H1 (cell line): ENCODE measurements at regions not wholly inside any gene's neighbourhood (a gene's known extent, or its start where the extent isn't known, plus 50 kb on each side); places are given as distances from the start of the nearest gene placed in this dataset.

Experiments used
- CTCF ChIA-PET: fragments of 300-600 bp; sonication (Branson Sonifier 250); formaldehyde crosslinking; loops from one replicate; lab custom pipeline; 2021; ENCODE audit not compliant: partially characterized antibody; lab: Charles Lee
- POLR2A ChIA-PET: fragments of 300-600 bp; sonication (Branson Sonifier 250); formaldehyde crosslinking; loops from one replicate; lab custom pipeline; 2021; ENCODE audit warnings: inconsistent platforms; ENCODE audit not compliant: partially characterized antibody; lab: Charles Lee
- DNase-seq, 2 experiments: peaks; one replicate each; pipeline versions ENCODE4 v3.0.0 to v3.0.0-alpha.2; 2010 to 2022; ENCODE audit warnings: low spot score in 2 of 2, low read depth in 1 of 2, mixed read lengths in 1 of 2
- FAIRE-seq: peaks from 2 replicates; lab custom pipeline; 2011; peaks lifted over from hg19 to GRCh38; lab: Jason Lieb, UNC
- H2AFZ ChIP-seq: 2 replicates; pipeline ENCODE4 v1.8.1; 2012; ENCODE audit warnings: low read length, inconsistent platforms
- H2AK5ac ChIP-seq: 2 replicates; pipeline ENCODE4 v1.6.1; 2013; ENCODE audit warnings: low read depth, low read length
- H2BK120ac ChIP-seq: replicated peaks from 2 replicates; pipeline ENCODE3; 2013; ENCODE audit warnings: low read depth, low read length, inconsistent platforms
- H2BK12ac ChIP-seq: 2 replicates; pipeline ENCODE4 v1.6.1; 2013; ENCODE audit warnings: low read depth, low read length
- H2BK15ac ChIP-seq: 2 replicates; pipeline ENCODE4 v1.6.1; 2013; ENCODE audit warnings: low read length
- H2BK20ac ChIP-seq: 2 replicates; pipeline ENCODE4 v1.6.1; 2013; ENCODE audit warnings: low read length
- H2BK5ac ChIP-seq: 2 replicates; pipeline ENCODE4 v1.6.1; 2013; ENCODE audit warnings: low read depth, low read length
- H3K14ac ChIP-seq: 2 replicates; pipeline ENCODE4 v1.6.1; 2013; ENCODE audit warnings: inconsistent platforms; ENCODE audit not compliant: insufficient read length
- H3K18ac ChIP-seq: 2 replicates; pipeline ENCODE4 v1.6.1; 2013; ENCODE audit warnings: low read length; ENCODE audit errors: extremely low read depth
- H3K23ac ChIP-seq: 2 replicates; pipeline ENCODE4 v1.6.1; 2013; ENCODE audit warnings: inconsistent platforms; ENCODE audit not compliant: insufficient read length
- H3K23me2 ChIP-seq: 2 replicates; pipeline ENCODE4 v1.6.1; 2013; ENCODE audit warnings: low read depth, low read length
- H3K27ac ChIP-seq: 2 replicates; pipeline ENCODE4 v1.6.1; 2011; ENCODE audit warnings: low read depth, low read length, inconsistent platforms
- H3K27me3 ChIP-seq, 4 experiments: replicated peaks in 1 of 4; 1 replicate in 1 of 4; 2 replicates in 3 of 4; pipeline versions ENCODE4 v1.6.1 to v1.8.1; 2011 to 2013; ENCODE audit warnings: low read length in 3 of 4, mild to moderate bottlenecking in 3 of 4, inconsistent platforms in 2 of 4, mixed read lengths in 2 of 4, moderate library complexity in 1 of 4; ENCODE audit not compliant: control insufficient read depth in 3 of 4, insufficient read depth in 3 of 4; ENCODE audit errors: extremely low read depth in 1 of 4
- H3K36me3 ChIP-seq, 4 experiments: 2 replicates each; pipeline versions ENCODE4 v1.6.1 to v1.8.1; 2011 to 2013; ENCODE audit warnings: mild to moderate bottlenecking in 4 of 4, low read length in 3 of 4, moderate library complexity in 2 of 4, control low read depth in 1 of 4, inconsistent platforms in 1 of 4; ENCODE audit not compliant: insufficient read depth in 4 of 4, control insufficient read depth in 2 of 4
- H3K4ac ChIP-seq: replicated peaks from 2 replicates; pipeline ENCODE3; 2013; ENCODE audit warnings: low read length, low read depth, mixed read lengths, inconsistent platforms; ENCODE audit not compliant: insufficient read length
- H3K4me1 ChIP-seq, 4 experiments: replicated peaks in 1 of 4; 1 replicate in 1 of 4; 2 replicates in 3 of 4; pipeline versions ENCODE4 v1.6.1 to v1.8.1; 2011 to 2013; ENCODE audit warnings: low read length in 3 of 4, inconsistent platforms in 2 of 4, mixed read lengths in 1 of 4; ENCODE audit not compliant: insufficient read depth in 4 of 4, control insufficient read depth in 3 of 4
- H3K4me2 ChIP-seq, 2 experiments: 2 replicates each; pipeline versions ENCODE4 v1.6.1 to v1.8.1; 2011 to 2013; ENCODE audit warnings: low read depth in 2 of 2, low read length in 2 of 2, control low read depth in 1 of 2, inconsistent platforms in 1 of 2, mild to moderate bottlenecking in 1 of 2; ENCODE audit not compliant: insufficient read depth in 1 of 2
- H3K4me3 ChIP-seq, 4 experiments: fragments of 200-600, 300-600 bp in 1 of 4; sonication (generic), shearing (Covaris generic), sonication (Bioruptor Twin) in 1 of 4; 2 replicates each; pipeline versions ENCODE4 v1.5.1 to v1.8.1; 2011 to 2016; ENCODE audit warnings: low read length in 4 of 4, low read depth in 3 of 4, control low read depth in 2 of 4, inconsistent platforms in 2 of 4, mild to moderate bottlenecking in 2 of 4, mixed read lengths in 1 of 4, moderate library complexity in 1 of 4; ENCODE audit not compliant: insufficient read depth in 2 of 4; ENCODE audit errors: extremely low read depth in 1 of 4
- H3K56ac ChIP-seq: replicated peaks from 2 replicates; pipeline ENCODE3; 2013; ENCODE audit warnings: low read depth, mild to moderate bottlenecking, mixed read lengths, low read length, inconsistent platforms; ENCODE audit not compliant: insufficient read length
- H3K79me1 ChIP-seq: 2 replicates; pipeline ENCODE4 v1.6.1; 2013; ENCODE audit warnings: low read depth, low read length, control low read depth
- H3K79me2 ChIP-seq, 2 experiments: 2 replicates each; pipeline versions ENCODE4 v1.6.1 to v1.8.1; 2012 to 2013; ENCODE audit warnings: low read length in 2 of 2, mild to moderate bottlenecking in 2 of 2, inconsistent platforms in 1 of 2; ENCODE audit not compliant: insufficient read depth in 2 of 2, control insufficient read depth in 1 of 2
- H3K9ac ChIP-seq, 4 experiments: replicated peaks in 1 of 4; 1 replicate in 1 of 4; 2 replicates in 3 of 4; pipeline versions ENCODE4 v1.6.1 to v1.8.1; 2011 to 2013; ENCODE audit warnings: low read depth in 3 of 4, low read length in 3 of 4, control low read depth in 2 of 4, mild to moderate bottlenecking in 2 of 4, moderate library complexity in 2 of 4, inconsistent platforms in 1 of 4; ENCODE audit errors: extremely low read depth in 1 of 4
- H3K9me3 ChIP-seq, 2 experiments: 2 replicates each; pipeline versions ENCODE4 v1.6.1 to v1.8.1; 2012 to 2013; ENCODE audit warnings: mild to moderate bottlenecking in 2 of 2, moderate library complexity in 2 of 2, control low read depth in 1 of 2, inconsistent platforms in 1 of 2, low read depth in 1 of 2, low read length in 1 of 2, mixed read lengths in 1 of 2; ENCODE audit not compliant: insufficient read depth in 2 of 2
- H4K20me1 ChIP-seq, 2 experiments: replicated peaks in 1 of 2; 2 replicates each; pipeline versions ENCODE3 to v1.8.1; 2011 to 2013; ENCODE audit warnings: inconsistent platforms in 2 of 2, low read length in 2 of 2, mild to moderate bottlenecking in 1 of 2; ENCODE audit not compliant: insufficient read depth in 2 of 2, control insufficient read depth in 1 of 2
- H4K5ac ChIP-seq: 2 replicates; pipeline ENCODE4 v1.6.1; 2013; ENCODE audit warnings: low read length, low read depth, mixed read lengths, inconsistent platforms; ENCODE audit not compliant: insufficient read length
- H4K8ac ChIP-seq: 2 replicates; pipeline ENCODE4 v1.8.0; 2013; ENCODE audit warnings: mild to moderate bottlenecking, moderate library complexity, low read length, inconsistent platforms; ENCODE audit not compliant: insufficient read depth; ENCODE audit errors: extremely low read depth
- H4K91ac ChIP-seq: replicated peaks from 2 replicates; pipeline ENCODE3; 2013; ENCODE audit warnings: low read length, mixed read lengths, inconsistent platforms; ENCODE audit not compliant: insufficient read length
- BCL11A ChIP-seq, 2 experiments: IDR thresholded peaks; one replicate each; pipeline ENCODE4 v1.6.1; 2011; ENCODE audit warnings: low read depth in 2 of 2, low read length in 2 of 2, mild to moderate bottlenecking in 2 of 2
- RNF2 ChIP-seq: fragments of 200-900, 300-1000 bp; sonication (generic); IDR thresholded peaks from 2 replicates; pipeline ENCODE4 v1.7.1; 2016; ENCODE audit warnings: borderline replicate concordance, low read depth, mild to moderate bottlenecking, antibody characterized with exemption, low read length; ENCODE audit not compliant: poor library complexity, severe bottlenecking; ENCODE audit errors: missing control alignments
- SIX5 ChIP-seq: IDR thresholded peaks from 2 replicates; pipeline ENCODE4 v1.6.1; 2011; ENCODE audit warnings: mild to moderate bottlenecking, low read depth, low read length
- TBP ChIP-seq: IDR thresholded peaks from 2 replicates; pipeline ENCODE4 v1.6.1; 2011; ENCODE audit warnings: low read depth, low read length, improper control_type of control experiment
- WGBS, 2 experiments: shearing (Covaris generic) in 1 of 2; methylation state at CpG; one replicate each; pipeline versions ENCODE4 v1.1.6 to v1.1.7; 2013 to 2015; ENCODE audit warnings: low lambda C conversion rate in 2 of 2, mixed read lengths in 2 of 2, inconsistent platforms in 1 of 2, low coverage in 1 of 2, missing lambda C conversion rate in 1 of 2; ENCODE audit not compliant: insufficient replicate concordance in 2 of 2, insufficient coverage in 1 of 2, insufficient read length in 1 of 2; ENCODE audit errors: extremely low coverage in 1 of 2, missing lambda C conversion rate in 1 of 2; 5-methylcytosine and 5-hydroxymethylcytosine counted together

GRCh38 chr5:4156153-4156552 lies 560.5 kb downstream of the IRX1 start:
- Histone ChIP-seq H3K79me1 (no peaks in the 10 kb centered on the region), H2BK5ac (no peak overlapping the region), H2BK15ac (no peak overlapping the region), H4K5ac (no peak overlapping the region), H2BK20ac (no peak overlapping the region), H3K79me2 (no peaks in the 10 kb centered on the region), H2AFZ (no peak overlapping the region), H3K9me3 (no peaks in the 10 kb centered on the region), H3K4ac (no peak overlapping the region), H3K18ac (no peak overlapping the region), H3K23ac (no peak overlapping the region), H2BK120ac (no peak overlapping the region), H4K8ac (no peak overlapping the region), H3K23me2 (no peaks in the 10 kb centered on the region), H2AK5ac (no peak overlapping the region), H2BK12ac (no peak overlapping the region), H3K27ac (no peak overlapping the region), H4K20me1 (no peaks in the 10 kb centered on the region), H3K14ac (no peak overlapping the region), H3K36me3 (no peaks in the 10 kb centered on the region), H3K4me2 (no peak overlapping the region), H3K27me3 (no peaks in the 10 kb centered on the region), H3K9ac (no peak overlapping the region), H4K91ac (no peak overlapping the region), H3K56ac (no peak overlapping the region), H3K4me1 (no peaks in the 10 kb centered on the region), H3K4me3 (no peak overlapping the region)
- no peak for FAIRE-seq
- POLR2A ChIA-PET, result no interaction called here
- 95% methylated on average over 1 of the region's 1 CpG; no CpG with 5 or more reads in 1 of the 2 experiments for WGBS, 2 experiments
- no peak for TF ChIP-seq RNF2
- TF ChIP-seq TBP, result no peak
- no peak for TF ChIP-seq BCL11A (IDR thresholded peaks at IDR 0.05; ENCODE audit: low read depth in 2 of 2, low read length in 2 of 2)
- no peak for TF ChIP-seq SIX5
- DNase-seq, result no peak
- CTCF ChIA-PET, result no interaction called here
